Karpas-422 (cell line): ENCODE measurements at regions not wholly inside any gene's neighbourhood (a gene's known extent, or its start where the extent isn't known, plus 50 kb on each side); places are given as distances from the start of the nearest gene placed in this dataset.

Experiments
- DNase-seq: peaks from one replicate; pipeline ENCODE4 v3.0.0-alpha.2; 2015
- H2AFZ ChIP-seq: fragments of 200-600 bp; sonication (generic); 2 replicates; pipeline ENCODE4 v1.6.1; 2014; ENCODE audit warnings: antibody characterized with exemption, low read length, mixed read lengths
- H3K27ac ChIP-seq: fragments of 200-600 bp; sonication (generic); 2 replicates; pipeline ENCODE4 v1.5.1; 2014; ENCODE audit warnings: mild to moderate bottlenecking, low read length, moderate library complexity
- H3K27me3 ChIP-seq: fragments of 200-600 bp; sonication (generic); 2 replicates; pipeline ENCODE4 v1.6.1; 2014; ENCODE audit warnings: low read length, mixed read lengths
- H3K36me3 ChIP-seq: fragments of 200-600 bp; sonication (generic); 2 replicates; pipeline ENCODE4 v1.6.1; 2014; ENCODE audit warnings: low read length, mixed read lengths; ENCODE audit not compliant: insufficient read depth
- H3K4me1 ChIP-seq: fragments of 200-600 bp; sonication (generic); 2 replicates; pipeline ENCODE4 v1.6.1; 2014; ENCODE audit warnings: mild to moderate bottlenecking, low read length, mixed read lengths
- H3K4me2 ChIP-seq: fragments of 200-600 bp; sonication (generic); 2 replicates; pipeline ENCODE4 v1.6.1; 2014; ENCODE audit warnings: low read length, low read depth, mild to moderate bottlenecking; ENCODE audit not compliant: poor library complexity, severe bottlenecking
- H3K4me3 ChIP-seq: fragments of 200-600 bp; sonication (generic); 2 replicates; pipeline ENCODE4 v1.5.1; 2014; ENCODE audit warnings: mild to moderate bottlenecking, antibody characterized with exemption, low read length, mixed read lengths
- H3K79me2 ChIP-seq: fragments of 200-600 bp; sonication (generic); 2 replicates; pipeline ENCODE4 v1.6.1; 2014; ENCODE audit warnings: mild to moderate bottlenecking, low read length, mixed read lengths
- H3K9ac ChIP-seq: fragments of 200-600 bp; sonication (generic); 2 replicates; pipeline ENCODE4 v1.6.0; 2014; ENCODE audit warnings: low read length
- H3K9me2 ChIP-seq: fragments of 200-600 bp; sonication (generic), shearing (Covaris generic); replicated peaks from 2 replicates; pipeline ENCODE4 v1.6.0; 2014; ENCODE audit warnings: mild to moderate bottlenecking, low read length, moderate library complexity; ENCODE audit not compliant: insufficient read depth
- H3K9me3 ChIP-seq: fragments of 300-700, 200-600 bp; sonication (generic); 2 replicates; pipeline ENCODE4 v1.6.1; 2014; ENCODE audit warnings: low read length, mixed read lengths
- H4K20me1 ChIP-seq: fragments of 200-600 bp; sonication (generic); 2 replicates; pipeline ENCODE4 v1.6.1; 2014; ENCODE audit warnings: mild to moderate bottlenecking, antibody characterized with exemption, low read length, low read depth; ENCODE audit not compliant: insufficient read depth

DNA sequence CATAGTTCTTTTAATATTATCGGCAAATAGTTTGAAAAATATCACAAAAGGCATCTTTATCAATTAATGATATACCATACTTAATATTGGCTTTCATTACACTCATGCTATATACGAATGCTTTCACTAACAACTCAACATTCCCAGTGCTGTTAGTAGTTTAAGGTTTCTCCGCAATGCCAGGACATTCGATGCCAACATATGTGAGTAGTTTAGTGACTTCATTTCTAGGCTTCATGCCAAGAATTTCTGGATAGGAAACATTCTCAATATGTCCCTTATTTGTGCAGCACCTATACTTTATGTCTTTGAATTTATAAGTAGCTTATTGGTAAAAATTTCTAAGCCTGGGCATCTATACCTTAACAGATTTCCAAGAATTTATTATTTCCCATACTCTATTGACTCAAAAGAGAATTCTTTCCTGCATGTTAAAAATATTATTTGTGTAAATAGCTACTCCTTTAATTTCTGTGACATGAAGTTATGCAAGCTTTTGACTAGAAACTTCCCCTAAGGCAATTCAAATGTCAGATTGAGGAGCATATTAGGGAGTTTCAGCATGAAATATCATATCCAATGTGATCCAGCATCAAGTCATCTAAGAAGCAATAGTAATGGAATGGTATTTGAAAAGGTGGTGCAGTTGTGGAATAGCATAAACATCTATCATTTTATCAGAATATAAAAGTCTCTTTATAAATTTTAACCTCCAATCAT is 236.0 kb upstream of the STXBP5 start:
- H4K20me1 ChIP-seq: no peaks in the 10 kb centered on the region
- H3K4me2 ChIP-seq: no peak overlapping the region
- H3K27me3 ChIP-seq: no peaks in the 10 kb centered on the region
- H3K4me1 ChIP-seq: no peaks in the 10 kb centered on the region
- no peak overlapping the region for H2AFZ ChIP-seq
- no peaks in the 10 kb centered on the region for H3K9me3 ChIP-seq
- no peak overlapping the region for H3K4me3 ChIP-seq
- no peak overlapping the region for H3K27ac ChIP-seq
- H3K9me2 ChIP-seq: no peaks in the 10 kb centered on the region
- DNase-seq: no peak
- H3K9ac ChIP-seq: no peak overlapping the region
- H3K79me2 ChIP-seq: no peaks in the 10 kb centered on the region
- H3K36me3 ChIP-seq: no peaks in the 10 kb centered on the region

DNA sequence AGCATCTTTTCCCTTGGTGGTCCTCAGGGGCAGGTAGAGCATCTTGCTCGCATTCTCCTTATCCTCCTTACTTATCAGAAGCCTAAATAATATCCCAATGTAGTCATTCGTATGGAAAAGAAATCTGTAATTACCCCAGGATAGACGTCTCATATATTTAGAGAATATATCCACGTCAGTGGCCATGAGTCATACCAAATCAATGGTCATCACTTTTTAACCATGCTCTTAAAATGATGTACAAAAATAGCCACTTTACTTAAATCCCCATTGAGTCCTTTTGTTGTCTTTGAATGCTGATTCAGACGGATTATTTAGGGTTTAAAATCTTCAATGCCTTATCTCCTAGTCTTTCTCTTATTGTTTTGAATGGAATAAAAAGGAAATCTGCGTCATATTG is 231.7 kb upstream of the STXBP5 start:
- no peak overlapping the region for H2AFZ ChIP-seq
- no peak overlapping the region for H3K4me2 ChIP-seq
- H3K27me3 ChIP-seq: no peaks in the 10 kb centered on the region
- no peaks in the 10 kb centered on the region for H3K4me1 ChIP-seq
- no peaks in the 10 kb centered on the region for H3K9me2 ChIP-seq
- H3K9ac ChIP-seq: no peak overlapping the region
- no peak overlapping the region for H3K27ac ChIP-seq
- no peaks in the 10 kb centered on the region for H3K79me2 ChIP-seq
- H3K9me3 ChIP-seq: no peaks in the 10 kb centered on the region
- no peaks in the 10 kb centered on the region for H4K20me1 ChIP-seq
- no peak overlapping the region for H3K4me3 ChIP-seq
- no peak for DNase-seq
- H3K36me3 ChIP-seq: no peaks in the 10 kb centered on the region

DNA sequence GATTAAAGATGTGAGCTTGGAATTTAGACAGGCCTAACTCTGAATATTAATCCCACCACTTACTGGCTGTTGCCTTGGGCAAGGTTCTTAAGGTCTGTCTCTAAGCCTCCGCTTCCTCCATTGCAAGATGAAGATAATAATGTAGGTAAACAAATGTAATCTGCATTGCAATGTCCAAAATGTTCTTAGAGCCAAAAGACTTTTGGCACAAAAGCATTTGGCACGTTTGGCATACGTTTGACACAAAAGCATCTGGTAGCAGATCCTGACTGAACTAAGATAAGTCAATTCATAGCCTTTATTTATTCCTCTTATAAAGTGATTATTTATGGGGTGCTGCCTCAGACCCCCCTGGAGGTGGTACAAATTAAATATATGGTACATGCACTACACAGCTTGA is 229.9 kb upstream of the STXBP5 start:
- no peak overlapping the region for H2AFZ ChIP-seq
- H3K27me3 ChIP-seq: no peaks in the 10 kb centered on the region
- no peaks in the 10 kb centered on the region for H3K4me1 ChIP-seq
- H4K20me1 ChIP-seq: no peaks in the 10 kb centered on the region
- H3K9me3 ChIP-seq: no peaks in the 10 kb centered on the region
- no peaks in the 10 kb centered on the region for H3K9me2 ChIP-seq
- H3K79me2 ChIP-seq: no peaks in the 10 kb centered on the region
- H3K4me3 ChIP-seq: no peak overlapping the region
- DNase-seq: no peak
- no peak overlapping the region for H3K27ac ChIP-seq
- H3K9ac ChIP-seq: no peak overlapping the region
- H3K4me2 ChIP-seq: no peak overlapping the region
- no peaks in the 10 kb centered on the region for H3K36me3 ChIP-seq

DNA sequence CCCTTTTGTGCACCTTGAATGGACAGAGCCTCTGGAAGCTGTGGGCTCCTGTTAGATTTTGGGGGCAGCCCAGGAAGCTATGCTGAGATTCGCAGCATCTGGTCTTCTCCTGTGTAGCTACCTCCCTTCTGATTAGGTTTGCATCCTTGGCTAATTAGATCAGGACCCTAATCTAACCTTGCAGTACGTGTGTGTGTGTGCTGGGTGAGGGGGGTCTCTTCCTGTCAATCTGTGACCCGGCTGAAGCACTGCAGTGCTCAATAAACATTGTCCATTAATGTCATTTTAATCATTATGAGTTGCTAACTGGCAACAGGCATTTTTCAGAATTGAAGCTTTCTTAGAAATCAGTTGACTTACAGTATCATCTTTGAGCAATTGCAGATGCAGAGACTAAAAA is 229.1 kb upstream of the STXBP5 start:
- Histone ChIP-seq H4K20me1 (no peaks in the 10 kb centered on the region), H3K36me3 (no peaks in the 10 kb centered on the region), H2AFZ (no peak overlapping the region), H3K9me3 (no peaks in the 10 kb centered on the region), H3K4me1 (no peaks in the 10 kb centered on the region), H3K27ac (no peak overlapping the region), H3K4me3 (no peak overlapping the region), H3K4me2 (no peak overlapping the region), H3K9me2 (no peaks in the 10 kb centered on the region), H3K9ac (no peak overlapping the region), H3K79me2 (no peaks in the 10 kb centered on the region), H3K27me3 (no peaks in the 10 kb centered on the region)
- no peak for DNase-seq

DNA sequence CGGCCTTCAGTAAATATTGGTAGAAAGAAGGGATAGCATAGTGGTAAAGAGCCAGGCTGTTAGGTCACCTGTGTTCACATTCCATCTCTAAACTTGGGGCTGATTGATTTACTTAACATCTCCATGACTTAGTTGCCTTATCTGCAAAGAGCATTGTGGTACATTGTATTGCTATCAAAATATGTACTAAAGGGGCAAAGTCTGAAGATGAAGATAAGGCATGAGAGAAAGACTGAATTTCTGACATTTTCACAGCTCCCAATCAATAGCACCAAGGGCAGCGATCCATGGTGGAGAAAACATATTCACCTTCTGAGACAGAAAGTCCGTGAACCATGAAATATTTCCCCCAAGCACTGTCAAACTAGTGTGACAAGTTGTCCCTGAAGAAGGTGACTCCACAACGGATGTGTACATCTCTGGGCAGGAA is 223.3 kb upstream of the STXBP5 start:
- H3K9me2 ChIP-seq: no peaks in the 10 kb centered on the region
- H3K4me2 ChIP-seq: no peak overlapping the region
- no peak overlapping the region for H3K27ac ChIP-seq
- no peak overlapping the region for H3K9ac ChIP-seq
- no peaks in the 10 kb centered on the region for H3K36me3 ChIP-seq
- no peaks in the 10 kb centered on the region for H3K79me2 ChIP-seq
- H4K20me1 ChIP-seq: no peaks in the 10 kb centered on the region
- H3K4me1 ChIP-seq: no peaks in the 10 kb centered on the region
- DNase-seq: no peak
- H3K27me3 ChIP-seq: no peaks in the 10 kb centered on the region
- H3K9me3 ChIP-seq: no peaks in the 10 kb centered on the region
- no peak overlapping the region for H2AFZ ChIP-seq
- H3K4me3 ChIP-seq: no peak overlapping the region

DNA sequence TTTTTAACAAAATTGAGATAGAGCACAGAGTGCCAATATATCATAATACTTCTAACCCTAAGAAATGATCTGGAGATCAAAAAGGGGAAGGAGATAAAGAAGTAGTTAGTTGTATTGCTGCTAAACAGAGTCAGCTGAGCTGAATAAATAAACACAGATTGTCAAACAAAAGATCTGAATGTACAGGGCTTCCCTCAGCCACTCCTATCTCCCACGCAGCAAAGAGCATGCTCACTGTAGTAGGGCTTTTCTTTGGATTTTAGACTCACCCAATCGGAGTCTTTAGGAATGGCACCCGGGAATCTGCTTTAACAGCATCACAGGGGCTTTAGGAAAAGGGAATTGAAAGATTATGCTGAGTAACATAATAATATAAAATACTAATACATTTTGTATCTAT is 222.2 kb upstream of the STXBP5 start:
- Histone ChIP-seq H2AFZ (no peak overlapping the region), H3K36me3 (no peaks in the 10 kb centered on the region), H4K20me1 (no peaks in the 10 kb centered on the region), H3K4me3 (no peak overlapping the region), H3K79me2 (no peaks in the 10 kb centered on the region), H3K27me3 (no peaks in the 10 kb centered on the region), H3K9me3 (no peaks in the 10 kb centered on the region), H3K9ac (no peak overlapping the region), H3K9me2 (no peaks in the 10 kb centered on the region), H3K4me2 (no peak overlapping the region), H3K4me1 (no peaks in the 10 kb centered on the region), H3K27ac (no peak overlapping the region)
- DNase-seq: no peak

DNA sequence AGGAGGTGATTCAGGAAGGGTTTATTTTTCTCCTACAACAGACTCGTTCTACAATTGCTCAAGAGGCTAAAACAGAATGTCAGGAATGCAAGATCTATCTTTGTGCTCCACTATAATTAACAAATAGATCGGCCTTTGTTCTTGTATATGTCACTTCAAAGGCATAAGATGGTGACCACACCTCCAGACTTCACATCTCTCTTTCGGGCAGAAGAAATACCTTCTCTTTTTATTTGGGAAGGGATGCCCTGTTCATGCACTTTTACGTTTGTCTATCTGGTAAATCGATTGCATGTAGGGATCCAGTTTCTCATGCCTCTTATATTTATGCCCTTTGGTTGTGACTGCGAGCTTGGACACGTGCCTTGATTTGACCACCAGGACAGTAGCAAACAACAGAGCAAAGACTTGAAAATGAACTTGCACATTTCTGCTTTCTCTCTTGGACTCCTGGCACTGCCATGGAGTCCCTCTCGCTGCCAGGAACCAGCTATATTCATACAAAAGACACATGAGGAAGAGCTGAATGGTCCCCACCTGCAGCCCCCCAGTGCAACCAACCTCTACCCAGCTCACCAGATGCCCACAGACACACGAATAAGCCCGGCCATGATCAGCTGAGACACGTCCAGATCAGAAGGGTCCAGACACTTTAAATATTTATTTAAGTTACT is 219.8 kb upstream of the STXBP5 start:
- H3K9ac ChIP-seq: no peak overlapping the region
- no peak overlapping the region for H3K27ac ChIP-seq
- H3K4me3 ChIP-seq: no peak overlapping the region
- no peaks in the 10 kb centered on the region for H3K27me3 ChIP-seq
- H3K9me3 ChIP-seq: no peaks in the 10 kb centered on the region
- no peak overlapping the region for H2AFZ ChIP-seq
- DNase-seq: no peak
- H3K36me3 ChIP-seq: no peaks in the 10 kb centered on the region
- no peaks in the 10 kb centered on the region for H3K4me1 ChIP-seq
- no peaks in the 10 kb centered on the region for H4K20me1 ChIP-seq
- H3K4me2 ChIP-seq: no peak overlapping the region
- H3K9me2 ChIP-seq: no peaks in the 10 kb centered on the region
- H3K79me2 ChIP-seq: no peaks in the 10 kb centered on the region

DNA sequence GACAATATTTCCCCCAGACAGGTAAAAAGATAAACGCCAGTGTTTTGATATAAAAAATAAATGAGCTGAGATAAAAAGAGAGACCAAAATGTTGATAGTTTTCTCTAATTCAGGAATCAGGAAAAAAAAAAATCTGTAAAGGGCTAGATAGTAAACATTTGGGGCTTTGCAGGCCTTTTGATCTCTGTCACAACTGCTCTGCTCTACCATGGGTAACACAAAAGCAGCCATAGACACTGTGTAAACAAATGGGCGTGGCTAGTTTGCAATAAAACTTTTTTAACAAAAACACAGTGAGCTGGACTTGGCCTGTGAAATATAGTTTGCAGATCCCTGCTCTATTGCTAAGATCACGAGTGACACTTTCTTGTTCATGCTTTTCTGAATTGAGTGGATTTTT is 219.1 kb upstream of the STXBP5 start:
- no peaks in the 10 kb centered on the region for H3K36me3 ChIP-seq
- no peak overlapping the region for H3K27ac ChIP-seq
- no peaks in the 10 kb centered on the region for H3K79me2 ChIP-seq
- H3K4me1 ChIP-seq: no peaks in the 10 kb centered on the region
- no peaks in the 10 kb centered on the region for H3K9me3 ChIP-seq
- no peak overlapping the region for H2AFZ ChIP-seq
- no peak for DNase-seq
- H3K4me3 ChIP-seq: no peak overlapping the region
- H3K27me3 ChIP-seq: no peaks in the 10 kb centered on the region
- H4K20me1 ChIP-seq: no peaks in the 10 kb centered on the region
- H3K4me2 ChIP-seq: no peak overlapping the region
- H3K9ac ChIP-seq: no peak overlapping the region
- H3K9me2 ChIP-seq: no peaks in the 10 kb centered on the region
